ENCODE measurements at regions not wholly inside any gene's neighbourhood (a gene's known extent, or its start where the extent isn't known, plus 50 kb on each side); places are given as distances from the start of the nearest gene placed in this dataset.

DNA sequence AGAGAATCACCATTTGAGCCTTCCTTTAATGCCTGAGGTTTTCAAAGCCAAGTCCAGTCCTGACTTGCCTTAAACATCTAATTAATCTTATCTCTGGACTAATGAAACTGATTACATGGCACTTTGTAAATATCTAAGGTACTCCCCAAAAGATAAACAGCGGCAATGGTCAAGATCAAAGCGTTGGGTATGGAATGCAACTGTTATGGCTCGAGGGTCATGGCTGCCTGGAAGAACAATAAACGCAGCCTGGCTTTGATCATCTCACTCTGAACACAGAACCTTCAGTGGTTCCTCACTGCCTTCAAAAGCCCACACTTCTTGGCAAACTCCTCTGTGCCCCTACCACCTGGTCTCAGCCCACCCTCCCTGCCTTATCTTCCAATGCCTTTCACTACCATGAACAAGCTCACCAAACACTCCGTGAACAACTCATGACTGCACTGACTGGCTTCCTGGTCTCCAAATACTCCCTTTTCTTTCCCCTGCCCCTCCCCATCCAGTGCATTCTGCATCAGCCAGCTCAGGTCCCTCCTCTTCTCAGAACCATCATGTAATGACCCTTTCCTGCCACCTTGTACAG lies 150.2 kb upstream of the NFE2L3 start:
- TF ChIP-seq, protein P1, sequence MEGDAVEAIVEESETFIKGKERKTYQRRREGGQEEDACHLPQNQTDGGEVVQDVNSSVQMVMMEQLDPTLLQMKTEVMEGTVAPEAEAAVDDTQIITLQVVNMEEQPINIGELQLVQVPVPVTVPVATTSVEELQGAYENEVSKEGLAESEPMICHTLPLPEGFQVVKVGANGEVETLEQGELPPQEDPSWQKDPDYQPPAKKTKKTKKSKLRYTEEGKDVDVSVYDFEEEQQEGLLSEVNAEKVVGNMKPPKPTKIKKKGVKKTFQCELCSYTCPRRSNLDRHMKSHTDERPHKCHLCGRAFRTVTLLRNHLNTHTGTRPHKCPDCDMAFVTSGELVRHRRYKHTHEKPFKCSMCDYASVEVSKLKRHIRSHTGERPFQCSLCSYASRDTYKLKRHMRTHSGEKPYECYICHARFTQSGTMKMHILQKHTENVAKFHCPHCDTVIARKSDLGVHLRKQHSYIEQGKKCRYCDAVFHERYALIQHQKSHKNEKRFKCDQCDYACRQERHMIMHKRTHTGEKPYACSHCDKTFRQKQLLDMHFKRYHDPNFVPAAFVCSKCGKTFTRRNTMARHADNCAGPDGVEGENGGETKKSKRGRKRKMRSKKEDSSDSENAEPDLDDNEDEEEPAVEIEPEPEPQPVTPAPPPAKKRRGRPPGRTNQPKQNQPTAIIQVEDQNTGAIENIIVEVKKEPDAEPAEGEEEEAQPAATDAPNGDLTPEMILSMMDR (IDR thresholded peaks at IDR 0.05), result no peak
- Histone ChIP-seq H3K36me3 (no peaks in the 10 kb centered on the region), H3K9me3 (no peaks in the 10 kb centered on the region), H3K4me1 (no peaks in the 10 kb centered on the region), H3K4me3 (no peak overlapping the region), H3K27me3 (ENCODE audit: low read depth) (no peaks in the 10 kb centered on the region), H3K27ac (no peak overlapping the region)
- DNase-seq, result no peak
- intact Hi-C loops (cut with DNase I), result no loop called here
- ATAC-seq, result no peak

DNA sequence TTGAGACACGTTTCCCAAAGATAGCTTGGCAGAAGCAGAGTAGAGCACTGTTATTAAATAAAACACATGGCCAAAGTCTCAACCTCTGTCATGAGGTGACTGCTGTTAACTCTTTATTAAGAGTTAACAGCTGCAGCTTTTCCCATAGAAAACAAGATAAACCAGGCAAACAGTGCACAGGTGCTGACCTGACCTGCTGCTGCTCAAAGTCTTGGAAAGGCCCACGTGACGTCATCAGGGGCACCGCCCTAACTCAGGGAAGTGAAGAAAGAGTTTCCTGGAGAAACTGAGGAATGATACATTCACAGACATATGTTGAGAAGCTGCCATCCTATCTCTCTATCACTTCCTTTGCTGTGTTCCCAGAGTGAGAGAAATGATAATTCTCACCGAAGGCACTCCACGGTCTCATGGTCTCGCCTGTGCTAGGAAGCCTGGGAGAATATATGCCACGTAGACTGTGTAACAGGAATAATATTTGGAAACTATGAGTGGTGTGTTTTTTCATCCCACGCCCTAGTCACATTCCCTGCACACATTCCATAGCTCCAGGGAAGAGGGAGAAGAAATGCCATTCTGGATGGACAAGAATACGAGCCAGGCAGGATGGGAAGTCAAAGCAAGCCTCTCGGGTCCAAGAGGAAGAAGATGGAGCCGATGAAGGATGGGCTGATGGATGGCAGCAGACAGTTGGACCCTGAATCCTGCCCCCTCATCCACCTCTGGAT lies 146.2 kb upstream of the NFE2L3 start:
- ATAC-seq (no peak), DNase-seq (no peak)
- H3K27ac ChIP-seq, result no peak overlapping the region
- H3K9me3 ChIP-seq, result no peaks in the 10 kb centered on the region
- intact Hi-C loops (cut with DNase I), result no loop called here
- no peaks in the 10 kb centered on the region for H3K4me1 ChIP-seq
- no peaks in the 10 kb centered on the region for H3K27me3 ChIP-seq (ENCODE audit: low read depth)
- H3K4me3 ChIP-seq, result no peak overlapping the region
- TF ChIP-seq, protein P1 (IDR thresholded peaks at IDR 0.05), result no peak
- no peaks in the 10 kb centered on the region for H3K36me3 ChIP-seq

DNA sequence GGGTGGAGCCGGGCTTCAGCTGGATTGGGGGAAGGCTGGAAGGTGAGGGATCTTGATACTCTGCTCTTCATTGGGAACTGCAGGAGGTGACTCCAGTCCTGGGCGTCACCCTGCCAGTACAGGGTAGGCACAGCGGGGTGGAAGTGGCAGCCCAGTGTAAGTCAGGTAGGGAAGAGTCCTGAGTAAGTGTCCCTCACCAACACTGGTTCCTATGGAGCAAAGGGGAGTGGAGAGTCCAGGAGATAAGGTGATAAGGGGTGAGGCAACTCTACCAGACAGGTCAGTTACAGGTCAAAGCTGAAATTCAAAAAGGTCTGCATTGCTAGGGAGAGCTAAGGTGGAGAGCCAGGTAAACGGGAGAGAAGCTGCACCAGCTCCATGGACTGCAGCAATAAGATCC lies 145.6 kb upstream of the NFE2L3 start:
- no peaks in the 10 kb centered on the region for H3K9me3 ChIP-seq
- H3K27me3 ChIP-seq (ENCODE audit: low read depth), result no peaks in the 10 kb centered on the region
- no peak for ATAC-seq
- H3K36me3 ChIP-seq, result no peaks in the 10 kb centered on the region
- no peak overlapping the region for H3K27ac ChIP-seq
- no peak overlapping the region for H3K4me3 ChIP-seq
- no peaks in the 10 kb centered on the region for H3K4me1 ChIP-seq
- no peak for DNase-seq
- intact Hi-C loops (cut with DNase I), result no loop called here
- TF ChIP-seq, protein P1 (IDR thresholded peaks at IDR 0.05), result no peak

DNA sequence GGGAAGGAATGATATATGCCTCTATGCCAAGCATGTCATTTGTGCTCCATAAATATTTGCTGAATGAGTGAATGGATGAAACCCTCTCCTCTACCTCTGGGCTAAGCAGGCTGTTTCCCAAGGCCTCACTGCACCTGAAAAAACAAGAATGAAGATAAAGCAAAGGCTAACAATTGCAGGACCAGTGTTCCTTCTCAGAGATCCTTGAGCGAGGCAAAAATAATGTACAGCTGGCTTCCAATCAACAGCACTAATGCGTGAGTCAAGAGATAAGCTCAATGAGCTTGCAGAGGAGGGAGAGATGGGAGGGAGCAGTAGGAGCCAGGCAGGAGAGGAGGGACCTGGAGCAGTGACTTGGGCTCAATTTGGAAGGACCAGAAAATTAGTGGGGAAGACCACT lies 144.5 kb upstream of the NFE2L3 start:
- no peak overlapping the region for H3K27ac ChIP-seq
- no peaks in the 10 kb centered on the region for H3K9me3 ChIP-seq

DNA sequence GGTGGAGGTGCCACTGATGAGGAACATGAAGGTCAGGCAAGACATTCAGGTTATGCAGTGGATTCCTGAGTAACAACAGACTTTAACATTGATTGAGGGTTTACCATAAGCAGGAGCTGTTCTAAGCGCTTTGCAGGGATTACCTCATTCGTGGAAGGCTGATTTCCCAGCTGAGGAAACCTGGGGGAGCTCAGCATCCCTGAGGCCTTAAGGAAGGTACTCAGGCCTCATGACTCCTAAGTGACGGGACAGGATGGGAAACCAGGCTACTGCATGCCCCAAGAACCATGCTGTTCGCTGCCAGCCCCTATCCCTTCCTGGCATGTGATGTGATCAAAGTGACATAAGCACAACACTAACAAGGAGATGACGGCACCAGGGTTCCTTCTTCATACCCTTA lies 143.6 kb upstream of the NFE2L3 start:
- intact Hi-C loops (cut with DNase I), result no loop called here
- H3K36me3 ChIP-seq, result no peaks in the 10 kb centered on the region
- H3K9me3 ChIP-seq, result no peaks in the 10 kb centered on the region
- no peaks in the 10 kb centered on the region for H3K27me3 ChIP-seq (ENCODE audit: low read depth)
- ATAC-seq (no peak), DNase-seq (no peak)
- no peak overlapping the region for H3K4me3 ChIP-seq
- no peak overlapping the region for H3K27ac ChIP-seq
- TF ChIP-seq, protein P1 (IDR thresholded peaks at IDR 0.05), result no peak
- H3K4me1 ChIP-seq, result no peaks in the 10 kb centered on the region

More for the DNA sequence above, 144.5 kb upstream of the NFE2L3 start:
- Histone ChIP-seq H3K27me3 (ENCODE audit: low read depth) (no peaks in the 10 kb centered on the region), H3K4me3 (no peak overlapping the region), H3K36me3 (no peaks in the 10 kb centered on the region), H3K4me1 (no peaks in the 10 kb centered on the region)
- DNase-seq (no peak), ATAC-seq (no peak)
- intact Hi-C loops (cut with DNase I), result no loop called here
- TF ChIP-seq, protein P1 (IDR thresholded peaks at IDR 0.05), result no peak

All from lower lobe of right lung (tissue), 2 donors.